K562 (cell line): ENCODE measurements at regions not wholly inside any gene's neighbourhood (a gene's known extent, or its start where the extent isn't known, plus 50 kb on each side); places are given as distances from the start of the nearest gene placed in this dataset.

Experiments used
- CBX8 ChIP-seq: fragments of 200-600 bp; sonication (generic); IDR thresholded peaks from 2 replicates; pipeline ENCODE4 v1.6.1; 2012; ENCODE audit warnings: borderline replicate concordance, mixed run types, low read depth, mild to moderate bottlenecking, moderate library complexity, mixed read lengths, low read length, control low read depth, inconsistent platforms; ENCODE audit not compliant: poor library complexity, severe bottlenecking; ENCODE audit errors: extremely low read depth
- EZH2 ChIP-seq: IDR thresholded peaks from 2 replicates; pipeline ENCODE4 v1.6.1; 2012; ENCODE audit warnings: low read depth, mild to moderate bottlenecking, inconsistent platforms, low read length, borderline replicate concordance
- FOSL1 ChIP-seq: fragments of 200-800 bp; sonication (Bioruptor generic); conservative IDR thresholded peaks from 2 replicates; pipeline ENCODE4 v1.6.1; 2016; ENCODE audit warnings: missing genetic modification characterization, missing compliant biosample characterization
- KDM1A ChIP-seq, 2 experiments: fragments of 450-650 bp; IDR thresholded peaks; 2 replicates each; pipeline ENCODE4 v1.6.1; 2016; ENCODE audit warnings: mild to moderate bottlenecking in 2 of 2
- PTTG1 ChIP-seq: fragments of 450-650 bp; IDR thresholded peaks from 2 replicates; pipeline ENCODE4 v1.6.1; 2016; ENCODE audit warnings: low read depth, mild to moderate bottlenecking, missing genetic modification characterization, missing compliant biosample characterization
- SRSF9 ChIP-seq: fragments of 200-400 bp; formaldehyde crosslinking; IDR thresholded peaks from 2 replicates; pipeline ENCODE4 v1.6.1; 2017; ENCODE audit warnings: low read depth, low read length, borderline replicate concordance
- TAF1 ChIP-seq: IDR thresholded peaks from 2 replicates; pipeline ENCODE4 v1.6.1; 2011; ENCODE audit warnings: mild to moderate bottlenecking, low read length, moderate library complexity; ENCODE audit not compliant: insufficient read depth, control insufficient read depth, severe bottlenecking; ENCODE audit errors: extremely low read depth
- TEAD1 ChIP-seq, 2 experiments: fragments of 450-650 bp in 1 of 2; sonication (generic) in 1 of 2; formaldehyde crosslinking; IDR thresholded peaks; 2 replicates each; pipeline versions ENCODE4 v1.4.0 to v1.8.0; 2020 to 2022; ENCODE audit warnings: mild to moderate bottlenecking in 2 of 2, missing genetic modification reagents in 1 of 2
- ZBTB7A ChIP-seq: IDR thresholded peaks from 2 replicates; pipeline ENCODE4 v1.6.1; 2011; ENCODE audit warnings: low read depth, mild to moderate bottlenecking, low read length, moderate library complexity, borderline replicate concordance; ENCODE audit not compliant: control insufficient read depth
- ZNF232 ChIP-seq: sonication (generic); formaldehyde crosslinking; IDR thresholded peaks from 2 replicates; pipeline ENCODE4 v1.8.0; 2022; ENCODE audit warnings: mild to moderate bottlenecking, missing genetic modification reagents
- ZNF699 ChIP-seq: fragments of 250-450 bp; sonication (Bioruptor Pico); IDR thresholded peaks from 2 replicates; pipeline ENCODE4 v1.8.0; 2021; ENCODE audit warnings: mild to moderate bottlenecking, moderate library complexity; ENCODE audit not compliant: insufficient replicate concordance
- TF ChIP-seq, protein P1 (sequence below), 2 experiments: fragments of 450-650 bp in 1 of 2; sonication (generic) in 1 of 2; formaldehyde crosslinking; conservative IDR thresholded peaks; 2 replicates each; pipeline versions ENCODE4 v1.4.0 to v1.8.1; 2020 to 2022; ENCODE audit warnings: mild to moderate bottlenecking in 1 of 2, missing genetic modification reagents in 1 of 2
- TF ChIP-seq, protein P2 (sequence below), 3 experiments: IDR thresholded peaks in 2 of 3; conservative IDR thresholded peaks in 1 of 3; 2 replicates each; pipeline ENCODE4 v1.5.1; 2011 to 2012; ENCODE audit warnings: low read length in 3 of 3, mild to moderate bottlenecking in 3 of 3, control low read depth in 2 of 3, improper control_type of control experiment in 1 of 3, inconsistent platforms in 1 of 3, low read depth in 1 of 3, mixed read lengths in 1 of 3, moderate library complexity in 1 of 3; ENCODE audit not compliant: insufficient read depth in 2 of 3
- TF ChIP-seq, protein P3 (sequence below): sonication (generic); formaldehyde crosslinking; IDR thresholded peaks from 2 replicates; pipeline ENCODE4 v1.8.1; 2023; ENCODE audit warnings: mild to moderate bottlenecking, missing genetic modification reagents

DNA sequence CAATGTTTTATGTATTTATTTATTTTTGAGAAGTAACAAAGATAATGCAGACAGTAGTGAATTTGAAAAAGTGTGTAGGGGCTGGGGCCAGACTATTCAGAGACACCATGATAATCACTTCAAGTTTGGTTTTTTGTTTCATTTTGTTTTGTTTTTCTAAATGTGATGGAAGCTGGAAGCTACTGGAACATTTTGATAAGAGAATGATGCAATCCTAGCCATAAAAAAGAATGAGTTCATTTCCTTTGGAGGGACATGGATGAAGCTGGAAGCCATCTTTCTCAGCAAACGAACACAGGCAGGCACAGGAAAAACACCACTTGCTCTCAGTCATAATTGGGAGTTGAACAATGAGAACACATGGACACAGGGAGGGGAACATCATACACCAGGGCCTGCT lies 706.6 kb upstream of the EPHA5 start:
- TF ChIP-seq, protein P1, sequence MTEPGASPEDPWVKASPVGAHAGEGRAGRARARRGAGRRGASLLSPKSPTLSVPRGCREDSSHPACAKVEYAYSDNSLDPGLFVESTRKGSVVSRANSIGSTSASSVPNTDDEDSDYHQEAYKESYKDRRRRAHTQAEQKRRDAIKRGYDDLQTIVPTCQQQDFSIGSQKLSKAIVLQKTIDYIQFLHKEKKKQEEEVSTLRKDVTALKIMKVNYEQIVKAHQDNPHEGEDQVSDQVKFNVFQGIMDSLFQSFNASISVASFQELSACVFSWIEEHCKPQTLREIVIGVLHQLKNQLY (CRISPR knock-in tag; conservative IDR thresholded peaks at IDR 0.05) = no peak
- TF ChIP-seq, protein P2, sequence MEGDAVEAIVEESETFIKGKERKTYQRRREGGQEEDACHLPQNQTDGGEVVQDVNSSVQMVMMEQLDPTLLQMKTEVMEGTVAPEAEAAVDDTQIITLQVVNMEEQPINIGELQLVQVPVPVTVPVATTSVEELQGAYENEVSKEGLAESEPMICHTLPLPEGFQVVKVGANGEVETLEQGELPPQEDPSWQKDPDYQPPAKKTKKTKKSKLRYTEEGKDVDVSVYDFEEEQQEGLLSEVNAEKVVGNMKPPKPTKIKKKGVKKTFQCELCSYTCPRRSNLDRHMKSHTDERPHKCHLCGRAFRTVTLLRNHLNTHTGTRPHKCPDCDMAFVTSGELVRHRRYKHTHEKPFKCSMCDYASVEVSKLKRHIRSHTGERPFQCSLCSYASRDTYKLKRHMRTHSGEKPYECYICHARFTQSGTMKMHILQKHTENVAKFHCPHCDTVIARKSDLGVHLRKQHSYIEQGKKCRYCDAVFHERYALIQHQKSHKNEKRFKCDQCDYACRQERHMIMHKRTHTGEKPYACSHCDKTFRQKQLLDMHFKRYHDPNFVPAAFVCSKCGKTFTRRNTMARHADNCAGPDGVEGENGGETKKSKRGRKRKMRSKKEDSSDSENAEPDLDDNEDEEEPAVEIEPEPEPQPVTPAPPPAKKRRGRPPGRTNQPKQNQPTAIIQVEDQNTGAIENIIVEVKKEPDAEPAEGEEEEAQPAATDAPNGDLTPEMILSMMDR (IDR thresholded peaks at IDR 0.05 in 2 of 3, conservative IDR thresholded peaks at IDR 0.05 in 1 of 3; ENCODE audit: insufficient read depth in 2 of 3, low read depth in 1 of 3, low read length in 3 of 3) = no peak
- TF ChIP-seq PTTG1 (tag) (no peak), EZH2 (no peak), KDM1A (IDR thresholded peaks at IDR 0.05) (no peak), ZBTB7A (no peak), ZNF699 (CRISPR knock-in tag) (no peak), SRSF9 (no peak), TEAD1 (CRISPR knock-in tag; IDR thresholded peaks at IDR 0.05) (no peak), FOSL1 (tag) (no peak), TAF1 (no peak), CBX8 (no peak), ZNF232 (no peak)
- TF ChIP-seq, protein P3, sequence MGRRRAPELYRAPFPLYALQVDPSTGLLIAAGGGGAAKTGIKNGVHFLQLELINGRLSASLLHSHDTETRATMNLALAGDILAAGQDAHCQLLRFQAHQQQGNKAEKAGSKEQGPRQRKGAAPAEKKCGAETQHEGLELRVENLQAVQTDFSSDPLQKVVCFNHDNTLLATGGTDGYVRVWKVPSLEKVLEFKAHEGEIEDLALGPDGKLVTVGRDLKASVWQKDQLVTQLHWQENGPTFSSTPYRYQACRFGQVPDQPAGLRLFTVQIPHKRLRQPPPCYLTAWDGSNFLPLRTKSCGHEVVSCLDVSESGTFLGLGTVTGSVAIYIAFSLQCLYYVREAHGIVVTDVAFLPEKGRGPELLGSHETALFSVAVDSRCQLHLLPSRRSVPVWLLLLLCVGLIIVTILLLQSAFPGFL (CRISPR knock-in tag) = no peak
